Keratinocyte (primary cell): ENCODE measurements at regions not wholly inside any gene's neighbourhood (a gene's known extent, or its start where the extent isn't known, plus 50 kb on each side); places are given as distances from the start of the nearest gene placed in this dataset.

ENCODE experiments used
- DNase-seq: peaks from one replicate; pipeline ENCODE4 v3.0.0-alpha.2; 2011; ENCODE audit warnings: low read depth, missing footprints, low spot score
- FAIRE-seq: peaks from 2 replicates; lab custom pipeline; 2011; peaks lifted over from hg19 to GRCh38; lab: Jason Lieb, UNC
- H2AFZ ChIP-seq: 2 replicates; pipeline ENCODE4 v1.6.0; 2012; ENCODE audit warnings: low read length, control low read depth, inconsistent platforms; ENCODE audit not compliant: control insufficient read depth
- H3K27ac ChIP-seq: 2 replicates; pipeline ENCODE4 v1.5.1; 2011; ENCODE audit warnings: low read length; ENCODE audit not compliant: control insufficient read depth, insufficient read depth
- H3K27me3 ChIP-seq: 3 replicates; pipeline ENCODE4 v1.6.0; 2011; ENCODE audit warnings: low read length; ENCODE audit not compliant: control insufficient read depth, insufficient read depth; ENCODE audit errors: extremely low read depth
- H3K36me3 ChIP-seq, 2 experiments: 2 replicates in 1 of 2; 3 replicates in 1 of 2; pipeline ENCODE4 v1.5.1; 2011; ENCODE audit warnings: low read length in 2 of 2, mild to moderate bottlenecking in 1 of 2; ENCODE audit not compliant: control insufficient read depth in 2 of 2, insufficient read depth in 2 of 2; ENCODE audit errors: extremely low read depth in 1 of 2
- H3K4me1 ChIP-seq: 3 replicates; pipeline ENCODE4 v1.5.1; 2011; ENCODE audit warnings: low read length; ENCODE audit not compliant: control insufficient read depth, insufficient read depth; ENCODE audit errors: extremely low read depth
- H3K4me2 ChIP-seq: 3 replicates; pipeline ENCODE4 v1.6.0; 2011; ENCODE audit warnings: low read depth, low read length; ENCODE audit not compliant: control insufficient read depth, insufficient read depth; ENCODE audit errors: extremely low read depth
- H3K4me3 ChIP-seq, 3 experiments: fragments of 200-600 bp in 1 of 3; sonication (generic) in 1 of 3; 2 replicates in 2 of 3; 3 replicates in 1 of 3; pipeline ENCODE4 v1.5.1; 2011 to 2016; ENCODE audit warnings: low read length in 3 of 3, mild to moderate bottlenecking in 3 of 3, control low read depth in 2 of 3, inconsistent platforms in 1 of 3, low read depth in 1 of 3, mixed read lengths in 1 of 3, mixed run types in 1 of 3, moderate library complexity in 1 of 3; ENCODE audit not compliant: control insufficient read depth in 2 of 3, insufficient read depth in 2 of 3; ENCODE audit errors: extremely low read depth in 1 of 3
- H3K79me2 ChIP-seq: 2 replicates; pipeline ENCODE4 v1.6.0; 2012; ENCODE audit warnings: low read length; ENCODE audit not compliant: control insufficient read depth, insufficient read depth
- H3K9ac ChIP-seq: 3 replicates; pipeline ENCODE4 v1.6.0; 2011; ENCODE audit warnings: low read length; ENCODE audit not compliant: control insufficient read depth, insufficient read depth; ENCODE audit errors: extremely low read depth
- H3K9me1 ChIP-seq: 3 replicates; pipeline ENCODE4 v1.6.0; 2011; ENCODE audit warnings: low read length; ENCODE audit not compliant: control insufficient read depth, insufficient read depth; ENCODE audit errors: extremely low read depth
- H3K9me3 ChIP-seq: 2 replicates; pipeline ENCODE4 v1.5.1; 2012; ENCODE audit warnings: low read depth, low read length; ENCODE audit not compliant: control insufficient read depth
- H4K20me1 ChIP-seq: 3 replicates; pipeline ENCODE4 v1.6.0; 2011; ENCODE audit warnings: low read length; ENCODE audit not compliant: control insufficient read depth, insufficient read depth; ENCODE audit errors: extremely low read depth
- EZH2 ChIP-seq: IDR thresholded peaks from one replicate; pipeline ENCODE4 v1.6.1; 2012; ENCODE audit warnings: inconsistent platforms, mild to moderate bottlenecking, low read length, moderate library complexity
- dilution Hi-C: fragments of 300-500 bp; cut with MboI; formaldehyde crosslinking; loops from one replicate; pipeline ENCODE4 v1.7.0; 2020; ENCODE audit warnings: low sequenced_read_pairs; ENCODE audit not compliant: extremely low pct_ligation_motif_present
- TF ChIP-seq, protein P1 (sequence below), 3 experiments: IDR thresholded peaks in 1 of 3; conservative IDR thresholded peaks in 1 of 3; optimal IDR thresholded peaks in 1 of 3; 2 replicates in 2 of 3; 3 replicates in 1 of 3; pipeline versions ENCODE3 to v1.5.1; 2011; ENCODE audit warnings: low read length in 3 of 3, mild to moderate bottlenecking in 3 of 3, moderate library complexity in 2 of 3, control low read depth in 1 of 3, inconsistent platforms in 1 of 3; ENCODE audit not compliant: insufficient read depth in 2 of 3; ENCODE audit errors: extremely low read depth in 1 of 3

DNA sequence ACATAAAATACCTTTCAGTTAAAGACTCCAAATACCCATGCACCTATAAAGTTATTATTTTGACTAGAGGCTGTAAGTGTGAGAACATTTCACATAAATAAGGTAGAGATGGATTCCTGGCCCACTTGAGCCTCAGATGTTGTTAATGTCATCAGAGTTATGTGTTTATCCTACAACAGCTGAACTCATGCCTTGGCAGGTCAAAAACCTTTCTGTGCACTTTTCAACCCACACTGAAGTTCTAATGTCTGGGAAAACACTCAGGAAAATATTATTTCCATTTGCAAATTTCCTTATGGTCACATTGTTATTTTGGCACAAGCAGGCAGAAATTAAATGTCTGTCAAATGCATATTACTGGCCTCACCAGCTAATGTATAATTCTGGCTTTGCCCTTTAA lies 209.2 kb downstream of the LNPK start:
- no peak overlapping the region for H3K27ac ChIP-seq
- H3K9me1 ChIP-seq: no peaks in the 10 kb centered on the region
- H3K27me3 ChIP-seq: no peaks in the 10 kb centered on the region
- no peak for TF ChIP-seq EZH2
- TF ChIP-seq, protein P1, sequence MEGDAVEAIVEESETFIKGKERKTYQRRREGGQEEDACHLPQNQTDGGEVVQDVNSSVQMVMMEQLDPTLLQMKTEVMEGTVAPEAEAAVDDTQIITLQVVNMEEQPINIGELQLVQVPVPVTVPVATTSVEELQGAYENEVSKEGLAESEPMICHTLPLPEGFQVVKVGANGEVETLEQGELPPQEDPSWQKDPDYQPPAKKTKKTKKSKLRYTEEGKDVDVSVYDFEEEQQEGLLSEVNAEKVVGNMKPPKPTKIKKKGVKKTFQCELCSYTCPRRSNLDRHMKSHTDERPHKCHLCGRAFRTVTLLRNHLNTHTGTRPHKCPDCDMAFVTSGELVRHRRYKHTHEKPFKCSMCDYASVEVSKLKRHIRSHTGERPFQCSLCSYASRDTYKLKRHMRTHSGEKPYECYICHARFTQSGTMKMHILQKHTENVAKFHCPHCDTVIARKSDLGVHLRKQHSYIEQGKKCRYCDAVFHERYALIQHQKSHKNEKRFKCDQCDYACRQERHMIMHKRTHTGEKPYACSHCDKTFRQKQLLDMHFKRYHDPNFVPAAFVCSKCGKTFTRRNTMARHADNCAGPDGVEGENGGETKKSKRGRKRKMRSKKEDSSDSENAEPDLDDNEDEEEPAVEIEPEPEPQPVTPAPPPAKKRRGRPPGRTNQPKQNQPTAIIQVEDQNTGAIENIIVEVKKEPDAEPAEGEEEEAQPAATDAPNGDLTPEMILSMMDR (optimal IDR thresholded peaks at IDR 0.05 in 1 of 3, IDR thresholded peaks at IDR 0.05 in 1 of 3, conservative IDR thresholded peaks at IDR 0.05 in 1 of 3; ENCODE audit: extremely low read depth in 1 of 3, insufficient read depth in 2 of 3, low read length in 3 of 3): no peak
- no peak for FAIRE-seq
- dilution Hi-C loops: no loop called here
- H3K79me2 ChIP-seq: no peaks in the 10 kb centered on the region
- H2AFZ ChIP-seq: no peak overlapping the region
- H3K4me2 ChIP-seq: no peak overlapping the region
- no peaks in the 10 kb centered on the region for H3K4me1 ChIP-seq
- no peak overlapping the region for H3K4me3 ChIP-seq
- H3K9ac ChIP-seq: no peak overlapping the region
- peaks cover 4% of the 10 kb centered on the region for H3K9me3 ChIP-seq
- no peak for DNase-seq
- no peaks in the 10 kb centered on the region for H3K36me3 ChIP-seq
- H4K20me1 ChIP-seq: no peaks in the 10 kb centered on the region

DNA sequence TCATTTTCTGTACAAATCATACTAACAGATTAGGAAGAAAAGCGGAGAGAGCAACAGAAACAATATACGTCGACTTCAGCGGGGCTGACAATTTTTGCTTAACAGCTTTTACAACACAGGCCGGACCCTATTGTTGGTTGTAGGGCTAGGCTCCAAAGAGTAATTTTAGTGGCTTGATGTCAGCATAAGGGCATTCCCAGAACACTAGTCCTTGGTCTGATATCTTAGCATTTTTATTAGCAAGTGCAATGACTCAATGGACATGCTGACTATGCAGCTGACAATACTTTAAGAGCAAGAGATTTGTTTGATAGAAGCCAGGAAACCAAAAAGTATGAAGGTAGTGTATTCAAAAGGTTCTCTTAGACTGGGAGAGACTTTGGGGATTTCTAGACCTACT lies 209.9 kb downstream of the LNPK start:
- Histone ChIP-seq H3K36me3 (no peaks in the 10 kb centered on the region), H4K20me1 (no peaks in the 10 kb centered on the region), H3K4me3 (no peak overlapping the region), H3K27ac (no peak overlapping the region), H3K79me2 (no peaks in the 10 kb centered on the region), H3K9me3 (peaks cover 4% of the 10 kb centered on the region), H2AFZ (no peak overlapping the region), H3K9ac (no peak overlapping the region), H3K27me3 (no peaks in the 10 kb centered on the region), H3K4me2 (no peak overlapping the region), H3K4me1 (no peaks in the 10 kb centered on the region), H3K9me1 (no peaks in the 10 kb centered on the region)
- no peak for DNase-seq
- no peak for TF ChIP-seq EZH2
- TF ChIP-seq, protein P1 (optimal IDR thresholded peaks at IDR 0.05 in 1 of 3, IDR thresholded peaks at IDR 0.05 in 1 of 3, conservative IDR thresholded peaks at IDR 0.05 in 1 of 3; ENCODE audit: extremely low read depth in 1 of 3, insufficient read depth in 2 of 3, low read length in 3 of 3): no peak
- FAIRE-seq: no peak
- dilution Hi-C loops: no loop called here
